Fibroblast of upper back skin (primary cell): ENCODE measurements at regions not wholly inside any gene's neighbourhood (a gene's known extent, or its start where the extent isn't known, plus 50 kb on each side); places are given as distances from the start of the nearest gene placed in this dataset.
"Not testable (repeated sequence)": the region's sequence is repeated elsewhere in the genome, so short reads cannot be mapped to it uniquely, and the experiment has no call there.

Source experiments
- DNase-seq: peaks from one replicate; pipeline ENCODE4 v3.0.0-alpha.2; 2013

DNA sequence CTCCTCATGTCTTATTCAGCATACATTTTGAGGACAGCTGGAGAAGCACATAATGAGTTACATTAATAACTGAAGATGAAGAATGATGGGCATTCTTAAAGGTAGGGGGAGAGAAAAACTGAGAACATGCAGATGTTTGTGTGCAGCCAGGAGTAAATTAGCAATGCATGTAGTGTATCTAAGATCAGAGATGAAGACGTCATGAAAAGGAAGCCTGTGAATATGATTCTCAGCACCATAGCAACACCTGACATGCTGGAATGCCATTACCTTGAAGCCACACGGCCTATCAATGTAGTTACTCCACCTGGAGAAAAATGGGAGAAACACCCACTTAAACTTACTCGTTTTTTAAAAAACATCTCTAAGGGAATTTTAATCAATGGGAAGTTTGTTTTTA, 607.1 kb downstream of the PTPRC start:
- no peak for DNase-seq

DNA sequence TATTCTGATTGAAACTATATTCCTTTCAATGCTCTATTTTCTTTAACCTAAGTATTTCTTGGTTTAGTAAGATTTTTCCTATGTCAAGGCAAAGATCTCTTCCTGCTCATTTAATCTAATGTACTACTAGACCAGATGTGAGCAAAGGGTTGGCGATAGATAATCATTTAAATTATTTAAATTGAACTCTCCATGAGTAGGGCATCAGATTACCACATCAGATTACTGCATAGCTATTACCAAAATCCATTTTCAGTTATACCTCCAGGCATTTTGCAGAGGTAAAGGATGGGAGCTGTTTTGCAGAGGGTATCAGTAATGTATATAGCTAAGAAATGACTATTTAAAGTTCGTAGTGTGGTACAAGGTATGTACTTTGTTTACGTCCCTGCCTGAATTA, 607.9 kb downstream of the PTPRC start:
- no peak for DNase-seq

DNA sequence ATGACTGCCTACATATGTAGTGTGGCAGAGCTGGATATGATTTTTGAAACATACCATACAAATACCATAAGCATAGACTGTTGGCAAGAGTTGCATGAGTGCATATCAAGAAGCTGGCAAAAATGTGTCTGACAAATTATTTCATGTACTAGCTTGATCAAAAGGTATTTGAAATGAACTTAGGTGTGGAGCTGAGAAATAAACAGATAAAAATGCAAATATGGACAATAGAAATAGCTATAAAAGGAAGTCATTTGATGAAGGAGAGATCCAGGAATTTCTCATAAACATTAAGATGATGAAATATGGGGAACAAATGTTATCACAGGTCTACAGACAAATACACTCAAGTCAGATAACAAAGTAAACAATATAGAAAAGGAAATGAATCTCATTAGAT, 609.1 kb downstream of the PTPRC start:
- DNase-seq: no peak

DNA sequence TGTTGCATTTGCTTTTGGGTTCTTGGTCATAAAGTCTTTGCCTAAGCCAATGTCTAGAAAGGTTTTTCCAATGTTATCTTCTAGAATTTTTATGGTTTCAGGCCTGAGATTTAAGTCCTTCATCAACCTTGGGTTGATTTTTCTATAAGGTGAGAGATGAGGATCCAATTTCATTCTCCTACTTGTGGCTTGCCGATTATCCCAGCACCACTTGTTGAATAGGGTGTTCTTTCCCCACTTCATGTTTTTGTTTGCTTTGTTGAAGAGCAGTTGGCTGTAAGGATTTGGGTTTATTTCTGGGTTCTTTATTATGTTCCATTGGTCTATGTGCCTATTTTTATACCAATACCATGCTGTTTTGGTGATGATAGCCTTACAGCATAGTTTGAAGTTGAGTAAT, 615.2 kb downstream of the PTPRC start:
- not testable (repeated sequence) for DNase-seq

DNA sequence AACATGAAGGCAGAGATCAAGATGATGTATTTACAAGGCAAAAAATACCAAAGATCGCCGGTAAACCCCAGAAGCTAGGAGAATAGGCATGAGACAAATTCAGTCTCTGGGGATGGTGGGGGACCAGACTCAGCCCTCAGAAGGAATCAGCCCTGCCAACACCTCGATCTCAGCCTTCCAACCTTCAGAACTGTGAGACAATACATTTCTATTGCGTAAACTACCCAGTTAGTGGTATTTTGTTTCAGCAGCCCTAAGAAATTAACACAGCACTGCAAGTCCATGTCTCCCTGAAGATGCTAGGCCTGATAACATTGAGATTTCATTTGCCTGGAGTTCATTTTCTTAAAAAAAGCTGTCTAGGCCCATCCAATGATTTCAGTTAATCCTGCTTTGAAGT, 622.5 kb downstream of the PTPRC start:
- DNase-seq: no peak

DNA sequence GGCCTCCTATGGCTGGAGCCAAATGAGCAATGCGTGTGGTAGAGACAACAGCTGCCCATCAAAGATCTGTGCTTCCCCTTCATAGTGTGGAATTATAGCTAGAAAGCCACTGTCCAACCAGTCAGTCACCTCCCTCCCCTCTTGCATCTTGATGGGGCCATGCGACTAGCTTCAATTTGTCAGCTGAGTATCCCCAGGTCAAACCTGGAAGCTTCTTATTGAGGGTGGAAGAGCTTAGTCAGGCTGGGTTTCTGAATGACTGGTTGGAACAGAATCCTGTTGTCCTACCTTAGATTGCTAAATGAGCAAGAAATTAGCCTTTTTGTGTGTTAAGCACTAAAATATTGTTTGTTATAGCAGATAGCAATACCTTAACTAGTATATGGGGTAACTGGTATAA, 625.4 kb downstream of the PTPRC start:
- no peak for DNase-seq

GRCh38 chr1:199264911-199265310, 626.1 kb downstream of the PTPRC start:
- peak; percentile 34 for DNase-seq

DNA sequence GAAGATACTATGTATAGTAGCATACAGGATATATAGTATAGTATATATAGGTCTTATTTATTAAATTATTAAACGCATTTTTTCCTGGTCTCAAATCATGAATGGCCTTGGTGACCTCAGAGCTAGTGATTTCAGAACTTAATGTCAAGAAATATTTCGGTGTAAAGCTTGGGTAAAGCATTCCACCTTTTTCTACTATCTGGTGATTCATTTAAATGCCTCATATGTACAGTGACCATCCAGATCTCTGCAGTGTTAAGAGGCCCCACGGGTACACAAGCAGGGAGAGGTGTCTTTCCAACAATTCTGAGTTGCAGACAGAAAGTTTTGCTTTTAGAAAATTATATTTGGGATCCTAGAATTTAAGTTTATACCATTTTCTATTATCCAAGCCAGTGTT, 626.5 kb downstream of the PTPRC start:
- DNase-seq: peak; percentile 18

GRCh38 chr1:199269241-199269640, 630.4 kb downstream of the PTPRC start:
- DNase-seq: peak; percentile 30

GRCh38 chr1:199272139-199272544, 633.3 kb downstream of the PTPRC start:
- peak; percentile 80 for DNase-seq

DNA sequence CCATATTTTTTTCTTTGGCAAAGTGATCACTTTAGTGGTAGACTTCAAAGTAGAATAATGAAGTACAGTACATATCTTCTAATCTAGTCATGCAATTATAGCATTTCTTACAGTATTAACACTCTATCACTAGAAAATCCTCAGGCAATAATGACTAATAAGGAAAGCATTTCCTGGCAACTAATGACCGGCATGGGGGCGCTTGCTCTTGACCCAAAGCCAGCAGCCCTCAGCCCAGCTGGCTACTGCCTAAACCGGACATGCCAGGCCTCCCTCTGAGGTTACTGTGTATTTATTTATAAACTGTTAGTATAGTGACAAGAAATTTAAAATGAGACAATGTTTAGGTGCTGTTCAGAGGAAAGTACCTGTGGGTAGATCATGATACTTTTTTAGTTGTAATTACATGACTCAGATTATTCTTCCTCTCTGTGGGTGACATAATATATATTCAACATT, 633.8 kb downstream of the PTPRC start:
- DNase-seq: peak; percentile 94

DNA sequence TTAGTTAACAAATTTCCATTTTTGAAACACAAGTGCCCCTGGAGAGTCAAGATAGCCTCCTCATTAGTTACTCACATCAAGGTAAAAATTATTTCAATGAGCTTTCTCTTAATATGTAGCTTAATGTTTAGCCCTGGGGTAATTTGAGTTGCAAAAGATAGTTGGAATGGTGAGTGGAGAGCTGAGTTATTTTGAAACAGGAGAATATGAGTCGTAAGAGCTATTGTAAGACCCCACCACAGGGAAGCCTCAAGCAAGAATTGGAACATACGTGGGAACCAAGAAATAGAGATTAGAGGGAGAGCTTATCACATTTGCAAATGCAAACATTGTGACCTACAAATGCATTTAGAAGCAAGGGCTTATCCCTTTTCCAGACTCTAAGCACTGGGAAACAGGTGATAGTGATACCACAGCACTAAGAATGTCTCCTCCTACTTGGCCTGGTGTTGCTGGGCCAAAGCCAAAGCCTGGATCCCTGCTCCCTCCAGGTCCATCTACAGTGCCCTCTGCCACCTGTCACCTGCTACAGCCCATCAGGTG, 635.1 kb downstream of the PTPRC start:
- DNase-seq: peak; percentile 55

DNA sequence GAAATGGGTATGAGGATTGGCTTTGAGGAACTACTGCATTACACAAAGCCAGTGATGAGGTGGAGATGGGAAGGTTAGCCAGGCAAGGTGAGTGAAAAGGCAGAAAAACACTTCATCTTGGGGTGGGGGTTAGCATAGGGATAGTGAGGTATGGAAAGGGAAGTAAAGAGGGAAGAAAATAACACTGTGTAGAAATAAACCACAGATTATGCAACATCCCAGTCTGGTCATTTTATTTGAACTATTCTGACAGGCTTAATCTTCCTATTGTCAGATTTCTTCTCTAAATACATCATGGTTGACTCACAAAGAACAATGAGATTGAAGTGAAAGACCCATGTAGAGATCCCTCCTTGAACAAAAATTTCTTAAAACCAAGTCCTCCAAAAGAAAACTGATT, 640.2 kb downstream of the PTPRC start:
- peak; percentile 42 for DNase-seq

DNA sequence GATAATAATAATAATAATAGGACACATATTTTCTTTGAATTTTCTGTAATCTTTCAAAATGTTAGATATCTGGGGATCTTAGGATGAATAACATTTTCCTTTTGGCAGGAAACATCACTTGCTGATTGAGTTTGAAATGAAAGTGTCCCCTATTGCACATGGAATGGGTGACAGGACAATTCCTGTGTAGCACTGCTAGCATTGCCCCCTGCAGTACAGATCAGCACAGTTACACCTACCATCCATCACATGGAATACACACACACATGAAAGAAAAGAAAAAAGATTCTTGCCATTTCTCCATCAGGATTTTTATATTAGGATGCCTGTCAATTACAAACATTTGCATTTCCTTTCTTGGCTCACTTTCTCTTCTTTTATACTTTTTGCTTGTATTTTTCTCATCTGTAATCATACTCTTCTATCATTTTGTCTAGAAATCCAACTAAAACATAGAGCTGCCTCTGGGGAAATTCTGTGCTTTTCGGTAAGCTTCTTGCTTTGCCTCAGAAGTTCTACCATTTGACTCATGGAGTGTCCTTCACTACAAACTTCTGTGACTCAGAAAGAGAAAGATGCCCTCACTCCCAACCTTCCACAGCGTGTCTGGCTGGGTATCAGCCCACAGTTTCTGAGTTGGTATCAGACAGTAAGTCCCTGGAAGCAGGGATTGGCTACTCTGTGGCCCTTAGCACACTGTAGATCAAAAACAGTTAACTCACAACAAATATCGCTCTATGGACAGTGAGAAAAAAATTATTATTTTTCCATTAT, 641.2 kb downstream of the PTPRC start:
- peak; percentile 28 for DNase-seq

- no peak for DNase-seq
Measured at GRCh38 chr1:199282751-199283305, 644.0 kb downstream of the PTPRC start.

- peak; percentile 47 for DNase-seq
Measured at GRCh38 chr1:199283794-199284193, 645.0 kb downstream of the PTPRC start.

DNA sequence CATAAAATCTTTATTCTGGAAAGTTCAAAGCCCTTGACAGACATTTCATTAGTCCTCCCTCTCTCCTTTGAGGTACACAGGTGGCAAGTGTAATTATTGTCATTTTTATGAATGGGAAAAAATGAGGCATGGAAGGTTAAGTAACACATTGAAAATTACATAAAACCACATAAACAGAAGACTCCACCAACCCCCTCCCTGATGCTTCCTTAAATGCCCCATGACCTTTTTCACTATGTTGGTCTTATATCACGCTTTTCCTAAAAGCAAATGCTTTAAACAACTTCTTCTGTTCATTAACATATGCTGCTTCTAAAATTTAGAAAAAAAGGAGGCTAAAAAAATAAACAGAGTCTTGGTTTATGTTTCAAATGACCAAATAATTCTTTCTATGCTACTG, 648.4 kb downstream of the PTPRC start:
- DNase-seq: no peak

DNA sequence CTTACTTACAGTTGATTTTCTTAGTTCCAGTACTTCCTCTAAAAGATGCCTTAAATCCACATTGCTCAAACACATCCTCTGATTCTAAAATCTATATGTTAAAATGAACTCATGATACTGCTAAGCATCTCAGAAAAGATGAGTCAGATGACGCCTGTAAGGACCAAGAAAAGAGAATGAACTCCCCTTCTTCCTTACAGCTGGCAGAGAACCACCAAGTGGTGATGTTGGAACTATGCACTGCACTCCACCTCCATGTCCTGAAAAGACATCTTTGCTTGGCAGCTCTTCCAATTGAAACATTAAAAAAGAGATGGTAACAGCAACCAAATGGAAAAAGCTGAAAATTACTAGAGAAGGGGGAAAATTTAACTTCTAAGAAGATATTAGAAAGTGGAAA, 648.8 kb downstream of the PTPRC start:
- DNase-seq: peak; percentile 35

DNA sequence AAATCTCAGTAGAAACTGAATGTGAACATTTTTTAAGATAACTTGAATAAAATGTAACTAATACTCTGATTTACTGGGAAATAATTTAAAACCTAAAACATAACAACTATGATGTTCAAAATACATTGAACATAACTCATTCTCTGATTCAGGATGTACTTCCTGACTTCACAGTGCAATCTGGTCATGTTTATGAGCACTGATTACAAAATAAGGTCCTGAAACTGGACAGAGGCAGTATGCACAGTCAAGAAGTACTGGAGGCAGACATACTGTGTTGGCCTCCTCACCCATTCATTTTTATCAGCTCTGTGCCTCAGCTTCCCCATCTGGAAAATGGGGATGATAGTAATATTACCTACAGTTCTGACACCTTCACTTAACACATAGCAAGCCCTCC, 651.3 kb downstream of the PTPRC start:
- peak; percentile 21 for DNase-seq

DNA sequence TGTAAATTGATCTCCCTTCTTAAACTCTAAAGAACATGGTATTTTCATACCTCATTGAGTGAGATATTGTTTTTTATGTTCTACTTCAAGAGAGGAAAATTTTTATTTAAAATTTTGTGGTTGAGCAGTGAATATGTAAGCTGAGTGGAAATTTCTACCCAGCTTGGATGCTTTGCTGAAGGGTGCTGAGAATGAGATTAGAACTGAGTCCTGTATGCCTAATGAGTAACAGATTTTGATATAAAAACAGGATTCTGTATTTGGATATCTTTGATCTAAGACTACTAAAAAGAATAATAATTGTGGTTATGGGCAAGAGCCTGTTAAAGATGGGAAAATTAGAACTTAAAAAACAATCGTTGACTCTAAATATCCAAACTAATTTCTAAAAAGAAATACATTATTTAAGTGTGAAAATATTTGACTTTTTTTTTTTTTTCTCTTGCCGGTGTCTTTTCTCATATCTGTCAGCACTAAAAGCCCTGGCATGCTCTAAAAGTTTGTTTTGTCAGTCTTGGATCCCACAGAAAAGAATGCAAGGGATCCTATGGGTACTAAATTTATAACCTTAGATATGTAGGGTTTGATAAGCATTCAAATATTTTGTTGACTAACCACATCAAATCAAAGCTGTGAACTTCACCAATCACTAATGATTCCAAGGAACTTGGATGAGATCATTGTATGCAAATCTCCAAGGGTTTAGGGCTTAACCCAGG, 652.3 kb downstream of the PTPRC start:
- peak; percentile 40 for DNase-seq

DNA sequence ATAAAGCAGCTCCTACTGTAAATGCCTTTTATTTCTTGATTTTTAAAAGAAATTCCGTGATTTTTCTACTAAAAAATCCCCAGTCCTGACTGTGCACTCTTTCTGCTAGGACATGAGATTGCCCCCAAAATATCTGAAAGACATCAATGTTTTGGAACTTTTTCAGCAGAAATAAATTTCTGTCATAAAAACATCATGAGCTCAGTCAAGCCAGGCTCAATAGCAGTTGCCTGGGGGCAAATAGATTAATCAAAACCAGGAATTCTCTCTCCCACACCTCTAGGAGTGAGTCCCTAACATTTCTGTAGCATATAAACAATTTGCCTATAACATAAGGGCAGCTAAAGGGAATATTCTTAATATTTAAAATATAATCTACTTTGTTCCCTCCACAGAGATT, 654.1 kb downstream of the PTPRC start:
- DNase-seq: no peak

- no peak for DNase-seq
Measured at GRCh38 chr1:199295107-199295506, 656.3 kb downstream of the PTPRC start.

DNA sequence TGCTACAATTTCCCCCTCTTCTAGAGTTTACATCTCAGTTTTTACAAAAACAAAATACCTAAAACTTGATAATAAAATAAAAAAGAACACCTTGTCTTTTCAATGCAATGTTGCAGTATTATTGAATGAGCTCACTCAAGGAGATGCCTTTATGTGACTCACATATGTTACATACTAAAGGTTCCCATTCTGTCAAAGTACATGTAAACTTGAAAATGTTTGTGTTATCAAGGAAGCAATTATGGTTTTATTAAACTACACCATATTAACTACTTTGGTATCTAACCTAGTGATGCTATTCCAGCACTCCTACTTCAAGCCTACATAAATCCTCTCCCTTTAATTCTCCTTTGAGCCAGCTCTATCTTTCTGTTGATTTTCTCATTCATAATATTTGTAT, 658.3 kb downstream of the PTPRC start:
- DNase-seq: no peak

DNA sequence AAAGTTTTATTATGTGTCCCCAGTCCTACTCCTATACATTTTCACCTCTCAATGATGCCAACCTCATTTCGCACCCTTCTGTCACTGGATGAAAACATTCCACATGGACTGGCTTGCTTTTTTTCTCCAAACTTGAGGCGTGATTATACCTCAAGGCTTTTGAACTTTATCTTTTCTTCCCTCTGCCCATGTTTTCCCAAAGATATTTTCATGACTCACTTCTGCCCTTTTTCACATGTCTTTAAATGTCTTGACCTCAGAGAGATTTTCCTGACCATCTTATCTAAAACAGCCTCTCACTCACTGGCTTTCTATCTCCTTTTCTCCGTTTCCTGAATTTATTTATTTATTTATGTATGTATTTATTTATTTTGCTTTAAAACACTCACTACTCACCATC, 659.0 kb downstream of the PTPRC start:
- DNase-seq: no peak
